GM12875 (cell line): ENCODE measurements at regions not wholly inside any gene's neighbourhood (a gene's known extent, or its start where the extent isn't known, plus 50 kb on each side); places are given as distances from the start of the nearest gene placed in this dataset.

Experiments used
- H3K4me3 ChIP-seq: one replicate; pipeline ENCODE4 v1.5.1; 2011; ENCODE audit warnings: low read depth, low read length, control low read depth
- TF ChIP-seq, protein P1 (sequence below): IDR thresholded peaks from 2 replicates; pipeline ENCODE4 v1.5.1; 2011; ENCODE audit warnings: low read depth, mild to moderate bottlenecking, control low read depth, inconsistent platforms, low read length, moderate library complexity, borderline replicate concordance; ENCODE audit not compliant: insufficient read depth

DNA sequence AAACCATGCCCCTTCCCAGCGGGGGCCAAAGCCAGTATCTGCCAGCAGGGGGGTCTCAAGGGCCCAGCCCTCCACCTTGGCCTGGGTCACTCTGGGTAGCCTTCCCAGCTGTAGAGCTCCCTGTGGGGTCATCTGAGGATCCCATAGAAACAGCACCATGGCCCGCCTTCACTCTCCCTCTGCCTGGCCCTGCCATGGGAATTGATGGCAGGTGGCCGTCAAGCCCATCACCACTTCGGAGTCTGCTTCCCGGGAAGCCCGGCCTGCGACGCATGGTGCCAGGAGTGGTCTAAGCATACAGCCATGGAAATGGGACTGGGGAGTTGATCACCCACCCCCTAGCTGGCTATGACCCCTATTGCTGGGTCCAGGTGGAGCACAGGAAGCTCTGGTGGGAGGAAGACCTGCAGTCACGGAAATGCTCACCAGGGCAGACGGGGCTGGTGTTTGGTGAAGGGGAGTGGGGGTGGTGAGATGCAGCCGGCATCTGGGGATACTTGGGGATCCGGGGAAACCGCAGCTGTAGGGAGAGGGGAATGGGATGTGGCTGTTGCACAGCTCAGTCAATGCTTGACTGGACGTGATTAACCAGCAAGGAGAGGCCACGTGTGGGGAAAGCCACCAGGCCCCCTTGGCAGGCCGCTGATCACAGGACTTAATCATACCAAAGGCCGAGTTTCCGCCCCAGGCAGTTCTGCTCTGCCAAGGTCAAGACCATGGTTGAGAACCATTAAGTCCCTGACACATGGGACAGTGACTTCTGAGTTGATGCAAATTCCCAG is 52.2 kb upstream of the DIO3 start:
- TF ChIP-seq, protein P1, sequence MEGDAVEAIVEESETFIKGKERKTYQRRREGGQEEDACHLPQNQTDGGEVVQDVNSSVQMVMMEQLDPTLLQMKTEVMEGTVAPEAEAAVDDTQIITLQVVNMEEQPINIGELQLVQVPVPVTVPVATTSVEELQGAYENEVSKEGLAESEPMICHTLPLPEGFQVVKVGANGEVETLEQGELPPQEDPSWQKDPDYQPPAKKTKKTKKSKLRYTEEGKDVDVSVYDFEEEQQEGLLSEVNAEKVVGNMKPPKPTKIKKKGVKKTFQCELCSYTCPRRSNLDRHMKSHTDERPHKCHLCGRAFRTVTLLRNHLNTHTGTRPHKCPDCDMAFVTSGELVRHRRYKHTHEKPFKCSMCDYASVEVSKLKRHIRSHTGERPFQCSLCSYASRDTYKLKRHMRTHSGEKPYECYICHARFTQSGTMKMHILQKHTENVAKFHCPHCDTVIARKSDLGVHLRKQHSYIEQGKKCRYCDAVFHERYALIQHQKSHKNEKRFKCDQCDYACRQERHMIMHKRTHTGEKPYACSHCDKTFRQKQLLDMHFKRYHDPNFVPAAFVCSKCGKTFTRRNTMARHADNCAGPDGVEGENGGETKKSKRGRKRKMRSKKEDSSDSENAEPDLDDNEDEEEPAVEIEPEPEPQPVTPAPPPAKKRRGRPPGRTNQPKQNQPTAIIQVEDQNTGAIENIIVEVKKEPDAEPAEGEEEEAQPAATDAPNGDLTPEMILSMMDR, result no peak
- no peak overlapping the region for H3K4me3 ChIP-seq

- TF ChIP-seq, protein P1, result no peak
Measured at GRCh38 chr14:101509730-101510371, 51.4 kb upstream of the DIO3 start.

GRCh38 chr14:101511199-101511598 is 50.1 kb upstream of the DIO3 start:
- TF ChIP-seq, protein P1, result no peak
- no peak overlapping the region for H3K4me3 ChIP-seq

More at GRCh38 chr14:101509730-101510371, 51.4 kb upstream of the DIO3 start:
- no peak overlapping the region for H3K4me3 ChIP-seq
